ENCODE measurements at regions not wholly inside any gene's neighbourhood (a gene's known extent, or its start where the extent isn't known, plus 50 kb on each side); places are given as distances from the start of the nearest gene placed in this dataset.

GRCh38 chr11:130571519-130571918 is 123.1 kb downstream of the ADAMTS15 start:
- WGBS (ENCODE audit: insufficient coverage) = 100% methylated on average over 1 of the region's 1 CpG
- Mint-ChIP-seq H3K27ac (no peak overlapping the region), H3K4me3 (no peak overlapping the region), H3K27me3 (peaks cover 5% of the 10 kb centered on the region), H3K4me1 (no peaks in the 10 kb centered on the region), H3K9me3 (ENCODE audit: insufficient read depth) (no peaks in the 10 kb centered on the region)
- Histone ChIP-seq H3K9ac (ENCODE audit: low read length) (no peak overlapping the region), H3K4me3 (ENCODE audit: control extremely low read depth in 1 of 5, extremely low read depth in 1 of 5, insufficient read depth in 1 of 5, low read depth in 2 of 5, low read length in 4 of 5) (no peak overlapping the region), H3K79me2 (ENCODE audit: control insufficient read depth, insufficient read depth, low read length) (no peaks in the 10 kb centered on the region), H3K27ac (ENCODE audit: low read length in 2 of 2) (no peak overlapping the region), H4K20me1 (ENCODE audit: control insufficient read depth, insufficient read depth, low read length, poor library complexity, severe bottlenecking) (no peaks in the 10 kb centered on the region), H3K4me1 (ENCODE audit: control insufficient read depth in 2 of 2, insufficient read depth in 2 of 2, low read length in 2 of 2) (no peaks in the 10 kb centered on the region), H3K36me3 (replicated peaks in 1 of 2; ENCODE audit: control extremely low read depth in 1 of 2, control insufficient read depth in 1 of 2, extremely low read depth in 1 of 2, insufficient read depth in 2 of 2, low read length in 1 of 2) (no peaks in the 10 kb centered on the region), H2AFZ (ENCODE audit: insufficient read depth, low read depth, low read length, poor library complexity, severe bottlenecking) (no peak overlapping the region), H3K9me3 (ENCODE audit: control extremely low read depth in 1 of 3, control insufficient read depth in 2 of 3, insufficient read depth in 1 of 3, low read length in 2 of 3) (no peaks in the 10 kb centered on the region), H3K27me3 (replicated peaks in 1 of 4; ENCODE audit: control extremely low read depth in 1 of 4, control insufficient read depth in 3 of 4, insufficient read depth in 4 of 4, low read length in 3 of 4) (peaks cover 0 to 4% (median 0%) of the 10 kb centered on the region in 4 experiments), H3K4me2 (replicated peaks; ENCODE audit: low read depth, low read length, poor library complexity, severe bottlenecking) (no peak overlapping the region)
- ATAC-seq (ENCODE audit: low read depth) = no peak
- ChIA-PET POLR2A (no interaction called here), CTCF (no interaction called here)
- intact Hi-C loops (cut with micrococcal nuclease) = no loop called here
- DNase-seq = no peak
- TF ChIP-seq, protein P1, sequence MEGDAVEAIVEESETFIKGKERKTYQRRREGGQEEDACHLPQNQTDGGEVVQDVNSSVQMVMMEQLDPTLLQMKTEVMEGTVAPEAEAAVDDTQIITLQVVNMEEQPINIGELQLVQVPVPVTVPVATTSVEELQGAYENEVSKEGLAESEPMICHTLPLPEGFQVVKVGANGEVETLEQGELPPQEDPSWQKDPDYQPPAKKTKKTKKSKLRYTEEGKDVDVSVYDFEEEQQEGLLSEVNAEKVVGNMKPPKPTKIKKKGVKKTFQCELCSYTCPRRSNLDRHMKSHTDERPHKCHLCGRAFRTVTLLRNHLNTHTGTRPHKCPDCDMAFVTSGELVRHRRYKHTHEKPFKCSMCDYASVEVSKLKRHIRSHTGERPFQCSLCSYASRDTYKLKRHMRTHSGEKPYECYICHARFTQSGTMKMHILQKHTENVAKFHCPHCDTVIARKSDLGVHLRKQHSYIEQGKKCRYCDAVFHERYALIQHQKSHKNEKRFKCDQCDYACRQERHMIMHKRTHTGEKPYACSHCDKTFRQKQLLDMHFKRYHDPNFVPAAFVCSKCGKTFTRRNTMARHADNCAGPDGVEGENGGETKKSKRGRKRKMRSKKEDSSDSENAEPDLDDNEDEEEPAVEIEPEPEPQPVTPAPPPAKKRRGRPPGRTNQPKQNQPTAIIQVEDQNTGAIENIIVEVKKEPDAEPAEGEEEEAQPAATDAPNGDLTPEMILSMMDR (IDR thresholded peaks at IDR 0.05) = no peak
- TF ChIP-seq EZH2 (IDR thresholded peaks at IDR 0.05; ENCODE audit: borderline replicate concordance, insufficient read depth, low read depth, low read length, poor library complexity, severe bottlenecking) = no peak

- Mint-ChIP-seq H3K27ac (no peak overlapping the region), H3K4me3 (no peak overlapping the region), H3K4me1 (no peaks in the 10 kb centered on the region), H3K9me3 (ENCODE audit: insufficient read depth) (no peaks in the 10 kb centered on the region), H3K27me3 (peaks cover 5% of the 10 kb centered on the region)
- ChIA-PET CTCF (no interaction called here), POLR2A (no interaction called here)
- Histone ChIP-seq H2AFZ (ENCODE audit: insufficient read depth, low read depth, low read length, poor library complexity, severe bottlenecking) (no peak overlapping the region), H3K4me3 (ENCODE audit: control extremely low read depth in 1 of 5, extremely low read depth in 1 of 5, insufficient read depth in 1 of 5, low read depth in 2 of 5, low read length in 4 of 5) (no peak overlapping the region), H3K9ac (ENCODE audit: low read length) (no peak overlapping the region), H3K4me1 (ENCODE audit: control insufficient read depth in 2 of 2, insufficient read depth in 2 of 2, low read length in 2 of 2) (no peaks in the 10 kb centered on the region), H3K4me2 (replicated peaks; ENCODE audit: low read depth, low read length, poor library complexity, severe bottlenecking) (no peak overlapping the region), H3K9me3 (ENCODE audit: control extremely low read depth in 1 of 3, control insufficient read depth in 2 of 3, insufficient read depth in 1 of 3, low read length in 2 of 3) (no peaks in the 10 kb centered on the region), H4K20me1 (ENCODE audit: control insufficient read depth, insufficient read depth, low read length, poor library complexity, severe bottlenecking) (no peaks in the 10 kb centered on the region), H3K27me3 (replicated peaks in 1 of 4; ENCODE audit: control extremely low read depth in 1 of 4, control insufficient read depth in 3 of 4, insufficient read depth in 4 of 4, low read length in 3 of 4) (peaks cover 0 to 4% (median 0%) of the 10 kb centered on the region in 4 experiments), H3K27ac (ENCODE audit: low read length in 2 of 2) (no peak overlapping the region), H3K36me3 (replicated peaks in 1 of 2; ENCODE audit: control extremely low read depth in 1 of 2, control insufficient read depth in 1 of 2, extremely low read depth in 1 of 2, insufficient read depth in 2 of 2, low read length in 1 of 2) (no peaks in the 10 kb centered on the region), H3K79me2 (ENCODE audit: control insufficient read depth, insufficient read depth, low read length) (no peaks in the 10 kb centered on the region)
- 90% methylated on average over 10 of the region's 10 CpGs for WGBS (ENCODE audit: insufficient coverage)
- no peak for DNase-seq
- no peak for ATAC-seq (ENCODE audit: low read depth)
- intact Hi-C loops (cut with micrococcal nuclease) = no loop called here
- TF ChIP-seq EZH2 (IDR thresholded peaks at IDR 0.05; ENCODE audit: borderline replicate concordance, insufficient read depth, low read depth, low read length, poor library complexity, severe bottlenecking) = no peak
- TF ChIP-seq, protein P1 (IDR thresholded peaks at IDR 0.05) = no peak
Observed at GRCh38 chr11:130571947-130572584, 123.6 kb downstream of the ADAMTS15 start.

All from B cell (primary cell).